ENCODE measurements at regions not wholly inside any gene's neighbourhood (a gene's known extent, or its start where the extent isn't known, plus 50 kb on each side); places are given as distances from the start of the nearest gene placed in this dataset.

DNA sequence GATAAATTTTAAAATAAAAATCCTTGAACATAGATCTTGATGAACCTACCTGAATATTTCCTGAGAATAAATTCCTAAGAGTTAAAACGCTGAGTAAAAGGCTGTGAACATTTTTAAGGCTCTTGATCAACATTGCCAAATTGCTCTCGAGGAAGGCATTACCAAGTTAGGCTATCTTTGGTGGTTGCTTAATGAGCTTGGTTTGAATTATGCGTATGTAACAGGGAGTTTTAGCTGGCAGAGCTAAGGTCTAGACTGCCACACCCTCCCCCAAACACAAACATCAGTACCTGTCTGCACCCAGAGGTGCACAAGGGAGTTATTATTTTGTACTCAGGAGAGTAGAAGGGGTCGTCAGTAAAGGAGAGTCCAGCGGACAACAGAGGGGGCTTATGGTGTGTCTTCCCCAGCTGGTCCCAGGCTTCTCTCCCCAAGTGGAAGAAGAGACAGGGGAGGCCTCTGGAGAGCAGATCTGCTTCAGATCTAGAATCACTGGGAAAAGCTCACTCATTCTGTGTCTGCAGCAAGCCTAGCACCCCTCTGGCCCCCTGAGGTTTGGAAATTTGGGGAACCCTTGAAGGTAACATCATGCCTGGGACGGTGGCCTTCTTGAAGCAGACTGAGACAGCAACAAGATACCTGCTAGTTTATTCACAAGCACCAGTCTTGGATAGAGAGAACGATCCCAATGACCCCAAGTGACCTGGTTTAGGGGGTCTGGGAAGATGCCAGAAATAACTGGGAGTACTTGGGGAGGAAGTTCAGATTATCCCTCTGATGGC is 197.2 kb upstream of the ID2 start:
- H3K27ac ChIP-seq = no peak overlapping the region
- 64% methylated on average over 7 of the region's 7 CpGs for WGBS (ENCODE audit: missing lambda C conversion rate)
- CTCF ChIA-PET = interaction anchor here (0.6 kb wide), 1 partner anchor 224 kb away, joined by 4 read pairs; no protein-coding TSS in a partner anchor
- FAIRE-seq (no peak), ATAC-seq (no peak), DNase-seq (ENCODE audit: low read depth in 1 of 2, low spot score in 1 of 2) (no peak)
- H3K4me1 ChIP-seq = no peaks in the 10 kb centered on the region
- TF ChIP-seq HOXA7 (CRISPR knock-in tag; IDR thresholded peaks at IDR 0.05) (no peak), NFE2L2 (conservative IDR thresholded peaks at IDR 0.05; ENCODE audit: low read length) (no peak), ZNF302 (CRISPR knock-in tag; IDR thresholded peaks at IDR 0.05) (no peak), CHD4 (IDR thresholded peaks at IDR 0.05; ENCODE audit: borderline replicate concordance) (no peak), HOXB13 (CRISPR knock-in tag; IDR thresholded peaks at IDR 0.05; ENCODE audit: low read depth) (no peak), RNF2 (IDR thresholded peaks at IDR 0.05; ENCODE audit: borderline replicate concordance, low read depth) (no peak), NR3C1 (IDR thresholded peaks at IDR 0.05) (no peak), MAZ (IDR thresholded peaks at IDR 0.05; ENCODE audit: borderline replicate concordance, low read depth, low read length) (no peak), SMC3 (IDR thresholded peaks at IDR 0.05) (no peak), BHLHE40 (IDR thresholded peaks at IDR 0.05; ENCODE audit: low read depth, low read length) (no peak), KDM1A (IDR thresholded peaks at IDR 0.05; ENCODE audit: low read depth) (no peak), FOXS1 (CRISPR knock-in tag; IDR thresholded peaks at IDR 0.05) (no peak), ZC3H11A (IDR thresholded peaks at IDR 0.05) (no peak), RAD21 (conservative IDR thresholded peaks at IDR 0.05 in 1 of 2, IDR thresholded peaks at IDR 0.05 in 1 of 2) (no peak)
- TF ChIP-seq, protein P1, sequence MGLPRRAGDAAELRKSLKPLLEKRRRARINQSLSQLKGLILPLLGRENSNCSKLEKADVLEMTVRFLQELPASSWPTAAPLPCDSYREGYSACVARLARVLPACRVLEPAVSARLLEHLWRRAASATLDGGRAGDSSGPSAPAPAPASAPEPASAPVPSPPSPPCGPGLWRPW (IDR thresholded peaks at IDR 0.05) = no peak
- TF ChIP-seq, protein P2, sequence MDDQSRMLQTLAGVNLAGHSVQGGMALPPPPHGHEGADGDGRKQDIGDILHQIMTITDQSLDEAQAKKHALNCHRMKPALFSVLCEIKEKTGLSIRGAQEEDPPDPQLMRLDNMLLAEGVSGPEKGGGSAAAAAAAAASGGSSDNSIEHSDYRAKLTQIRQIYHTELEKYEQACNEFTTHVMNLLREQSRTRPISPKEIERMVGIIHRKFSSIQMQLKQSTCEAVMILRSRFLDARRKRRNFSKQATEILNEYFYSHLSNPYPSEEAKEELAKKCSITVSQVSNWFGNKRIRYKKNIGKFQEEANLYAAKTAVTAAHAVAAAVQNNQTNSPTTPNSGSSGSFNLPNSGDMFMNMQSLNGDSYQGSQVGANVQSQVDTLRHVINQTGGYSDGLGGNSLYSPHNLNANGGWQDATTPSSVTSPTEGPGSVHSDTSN (IDR thresholded peaks at IDR 0.05) = no peak
- TF ChIP-seq, protein P3, sequence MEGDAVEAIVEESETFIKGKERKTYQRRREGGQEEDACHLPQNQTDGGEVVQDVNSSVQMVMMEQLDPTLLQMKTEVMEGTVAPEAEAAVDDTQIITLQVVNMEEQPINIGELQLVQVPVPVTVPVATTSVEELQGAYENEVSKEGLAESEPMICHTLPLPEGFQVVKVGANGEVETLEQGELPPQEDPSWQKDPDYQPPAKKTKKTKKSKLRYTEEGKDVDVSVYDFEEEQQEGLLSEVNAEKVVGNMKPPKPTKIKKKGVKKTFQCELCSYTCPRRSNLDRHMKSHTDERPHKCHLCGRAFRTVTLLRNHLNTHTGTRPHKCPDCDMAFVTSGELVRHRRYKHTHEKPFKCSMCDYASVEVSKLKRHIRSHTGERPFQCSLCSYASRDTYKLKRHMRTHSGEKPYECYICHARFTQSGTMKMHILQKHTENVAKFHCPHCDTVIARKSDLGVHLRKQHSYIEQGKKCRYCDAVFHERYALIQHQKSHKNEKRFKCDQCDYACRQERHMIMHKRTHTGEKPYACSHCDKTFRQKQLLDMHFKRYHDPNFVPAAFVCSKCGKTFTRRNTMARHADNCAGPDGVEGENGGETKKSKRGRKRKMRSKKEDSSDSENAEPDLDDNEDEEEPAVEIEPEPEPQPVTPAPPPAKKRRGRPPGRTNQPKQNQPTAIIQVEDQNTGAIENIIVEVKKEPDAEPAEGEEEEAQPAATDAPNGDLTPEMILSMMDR (IDR thresholded peaks at IDR 0.05) = no peak
- H3K4me3 ChIP-seq = no peak overlapping the region
- POLR2A ChIA-PET = no interaction called here
- no peaks in the 10 kb centered on the region for H3K9me3 ChIP-seq
- H3K4me2 ChIP-seq = no peak overlapping the region

DNA sequence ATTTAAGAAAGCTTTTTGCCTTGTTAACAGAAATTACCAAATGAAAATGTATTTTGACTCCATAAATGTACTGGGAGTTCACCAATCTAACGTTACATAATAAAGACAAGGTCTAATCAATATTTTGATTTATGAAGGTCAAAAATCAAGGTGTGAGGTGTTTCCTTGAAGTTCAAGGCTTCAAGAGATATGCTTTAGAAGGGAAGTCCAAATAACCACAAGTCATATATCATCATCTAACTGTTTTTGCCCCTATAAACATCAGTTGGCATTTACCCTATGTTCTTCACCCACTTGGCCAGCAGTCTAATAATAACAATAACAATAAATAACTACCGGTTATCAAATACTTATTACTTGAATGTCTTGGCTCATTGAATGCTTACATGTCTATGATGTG is 196.1 kb upstream of the ID2 start:
- TF ChIP-seq, protein P4, sequence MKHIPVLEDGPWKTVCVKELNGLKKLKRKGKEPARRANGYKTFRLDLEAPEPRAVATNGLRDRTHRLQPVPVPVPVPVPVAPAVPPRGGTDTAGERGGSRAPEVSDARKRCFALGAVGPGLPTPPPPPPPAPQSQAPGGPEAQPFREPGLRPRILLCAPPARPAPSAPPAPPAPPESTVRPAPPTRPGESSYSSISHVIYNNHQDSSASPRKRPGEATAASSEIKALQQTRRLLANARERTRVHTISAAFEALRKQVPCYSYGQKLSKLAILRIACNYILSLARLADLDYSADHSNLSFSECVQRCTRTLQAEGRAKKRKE (CRISPR knock-in tag; IDR thresholded peaks at IDR 0.05; ENCODE audit: low read depth) = no peak
- TF ChIP-seq HEYL (CRISPR knock-in tag; IDR thresholded peaks at IDR 0.05) (no peak), CEBPB (IDR thresholded peaks at IDR 0.05) (no peak)
- WGBS (ENCODE audit: missing lambda C conversion rate) = 78% methylated on average over 2 of the region's 2 CpGs
- no peaks in the 10 kb centered on the region for H3K4me1 ChIP-seq
- no peak overlapping the region for H3K4me2 ChIP-seq
- ChIA-PET CTCF (no interaction called here), POLR2A (no interaction called here)
- ATAC-seq (no peak), FAIRE-seq (no peak), DNase-seq (ENCODE audit: low read depth in 1 of 2, low spot score in 1 of 2) (no peak)
- H3K27ac ChIP-seq = no peak overlapping the region
- H3K9me3 ChIP-seq = no peaks in the 10 kb centered on the region
- no peak overlapping the region for H3K4me3 ChIP-seq

DNA sequence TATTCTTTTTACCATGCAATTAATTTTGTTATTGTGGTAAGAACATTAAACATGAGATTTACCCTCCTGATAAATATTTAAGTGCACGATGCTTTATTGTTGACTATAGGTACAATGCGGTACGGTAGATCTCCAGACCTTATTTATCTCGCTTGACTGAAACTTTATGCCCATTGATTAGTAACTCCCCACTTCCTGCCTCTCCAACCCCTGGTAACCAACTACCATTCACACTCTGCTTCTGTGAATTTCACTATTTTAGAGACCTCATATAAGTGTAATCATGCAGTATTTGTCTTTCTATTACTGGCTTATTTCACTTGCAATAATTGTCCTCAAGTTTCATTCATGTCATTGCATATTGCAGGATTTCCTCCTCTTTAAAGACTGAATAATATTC is 195.7 kb upstream of the ID2 start:
- H3K4me2 ChIP-seq = no peak overlapping the region
- H3K9me3 ChIP-seq = no peaks in the 10 kb centered on the region
- no peak overlapping the region for H3K4me3 ChIP-seq
- DNase-seq (ENCODE audit: low read depth in 1 of 2, low spot score in 1 of 2) (no peak), FAIRE-seq (no peak), ATAC-seq (no peak)
- ChIA-PET POLR2A (no interaction called here), CTCF (no interaction called here)
- no peak overlapping the region for H3K27ac ChIP-seq
- WGBS (ENCODE audit: missing lambda C conversion rate) = 90% methylated on average over 4 of the region's 4 CpGs
- no peaks in the 10 kb centered on the region for H3K4me1 ChIP-seq
- no peak for TF ChIP-seq FOSL2 (IDR thresholded peaks at IDR 0.05)
- no peak for TF ChIP-seq FOSL2 (CRISPR knock-in tag; IDR thresholded peaks at IDR 0.05)
- TF ChIP-seq NPAS2 (CRISPR knock-in tag; IDR thresholded peaks at IDR 0.05; ENCODE audit: borderline replicate concordance) = no peak
- no peak for TF ChIP-seq MAZ (IDR thresholded peaks at IDR 0.05; ENCODE audit: borderline replicate concordance, low read depth, low read length)
- TF ChIP-seq CBX2 (IDR thresholded peaks at IDR 0.05; ENCODE audit: borderline replicate concordance, low read depth) = no peak
- no peak for TF ChIP-seq NR3C1 (IDR thresholded peaks at IDR 0.05)
- TF ChIP-seq, protein P5, sequence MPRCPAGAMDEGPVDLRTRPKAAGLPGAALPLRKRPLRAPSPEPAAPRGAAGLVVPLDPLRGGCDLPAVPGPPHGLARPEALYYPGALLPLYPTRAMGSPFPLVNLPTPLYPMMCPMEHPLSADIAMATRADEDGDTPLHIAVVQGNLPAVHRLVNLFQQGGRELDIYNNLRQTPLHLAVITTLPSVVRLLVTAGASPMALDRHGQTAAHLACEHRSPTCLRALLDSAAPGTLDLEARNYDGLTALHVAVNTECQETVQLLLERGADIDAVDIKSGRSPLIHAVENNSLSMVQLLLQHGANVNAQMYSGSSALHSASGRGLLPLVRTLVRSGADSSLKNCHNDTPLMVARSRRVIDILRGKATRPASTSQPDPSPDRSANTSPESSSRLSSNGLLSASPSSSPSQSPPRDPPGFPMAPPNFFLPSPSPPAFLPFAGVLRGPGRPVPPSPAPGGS (IDR thresholded peaks at IDR 0.05) = no peak
- TF ChIP-seq JUN (IDR thresholded peaks at IDR 0.05) = no peak
- TF ChIP-seq HOXA7 (CRISPR knock-in tag; IDR thresholded peaks at IDR 0.05) = no peak
- no peak for TF ChIP-seq RAD21 (conservative IDR thresholded peaks at IDR 0.05 in 1 of 2, IDR thresholded peaks at IDR 0.05 in 1 of 2)
- no peak for TF ChIP-seq JUNB (IDR thresholded peaks at IDR 0.05)
- no peak for TF ChIP-seq CEBPB (IDR thresholded peaks at IDR 0.05)
